Liver (tissue), 8 donors: ENCODE measurements at regions not wholly inside any gene's neighbourhood (a gene's known extent, or its start where the extent isn't known, plus 50 kb on each side); places are given as distances from the start of the nearest gene placed in this dataset.
A peak's percentile ranks its signal among the peaks of the same experiment; 100 is the strongest.

Experiments used
- DNase-seq: peaks from one replicate; pipeline ENCODE4 v3.0.0-alpha.2; 2017; ENCODE audit warnings: low spot score
- H3K27ac ChIP-seq, 2 donors: one replicate each; pipeline ENCODE4 v1.7.0; 2013; ENCODE audit warnings: inconsistent platforms in 2 of 2, low read length in 2 of 2, control low read depth in 1 of 2, low read depth in 1 of 2, mild to moderate bottlenecking in 1 of 2
- H3K27me3 ChIP-seq, 4 donors: one replicate each; pipeline versions ENCODE4 v1.6.1 to v1.7.0; 2013; ENCODE audit warnings: low read length in 3 of 4, inconsistent platforms in 1 of 4, mild to moderate bottlenecking in 1 of 4, moderate library complexity in 1 of 4; ENCODE audit not compliant: control insufficient read depth in 4 of 4, insufficient read depth in 4 of 4
- H3K36me3 ChIP-seq, 4 donors: one replicate each; pipeline versions ENCODE4 v1.6.1 to v1.7.0; 2013; ENCODE audit warnings: low read length in 3 of 4, mild to moderate bottlenecking in 3 of 4, low read depth in 1 of 4, moderate library complexity in 1 of 4; ENCODE audit not compliant: control insufficient read depth in 4 of 4, insufficient read depth in 3 of 4
- H3K4me1 ChIP-seq, 4 donors: one replicate each; pipeline versions ENCODE4 v1.6.1 to v1.7.0; 2013; ENCODE audit warnings: low read length in 3 of 4, mild to moderate bottlenecking in 3 of 4, moderate library complexity in 1 of 4; ENCODE audit not compliant: control insufficient read depth in 4 of 4, insufficient read depth in 4 of 4
- H3K4me3 ChIP-seq, 3 donors: one replicate each; pipeline versions ENCODE4 v1.6.1 to v1.7.0; 2013; ENCODE audit warnings: low read length in 3 of 3, control low read depth in 1 of 3, low read depth in 1 of 3, mild to moderate bottlenecking in 1 of 3
- H3K9ac ChIP-seq, 2 donors: one replicate each; pipeline ENCODE4 v1.7.0; 2013; ENCODE audit warnings: low read length in 2 of 2, mild to moderate bottlenecking in 2 of 2, moderate library complexity in 2 of 2, control low read depth in 1 of 2, low read depth in 1 of 2
- H3K9me3 ChIP-seq, 4 donors: one replicate each; pipeline versions ENCODE4 v1.6.1 to v1.7.0; 2013; ENCODE audit warnings: low read length in 3 of 4; ENCODE audit not compliant: control insufficient read depth in 4 of 4
- EGR1 ChIP-seq, 2 donors: IDR thresholded peaks; 2 replicates each; pipeline ENCODE4 v1.6.1; 2016 to 2018; ENCODE audit warnings: antibody characterized with exemption in 2 of 2, low read depth in 2 of 2
- FOXA1 ChIP-seq: IDR thresholded peaks from 2 replicates; pipeline ENCODE4 v1.6.1; 2016; ENCODE audit warnings: antibody characterized with exemption
- FOXA2 ChIP-seq: IDR thresholded peaks from 2 replicates; pipeline ENCODE4 v1.6.1; 2016; ENCODE audit warnings: antibody characterized with exemption
- GABPA ChIP-seq, 2 donors: IDR thresholded peaks in 1 of 2; conservative IDR thresholded peaks in 1 of 2; 2 replicates each; pipeline ENCODE4 v1.6.1; 2016; ENCODE audit warnings: antibody characterized with exemption in 2 of 2, mild to moderate bottlenecking in 1 of 2, moderate library complexity in 1 of 2
- HNF4A ChIP-seq, 2 donors: conservative IDR thresholded peaks; 2 replicates each; pipeline ENCODE4 v1.6.1; 2016; ENCODE audit warnings: antibody characterized with exemption in 2 of 2, mild to moderate bottlenecking in 2 of 2
- HNF4G ChIP-seq: IDR thresholded peaks from 2 replicates; pipeline ENCODE4 v1.6.1; 2016; ENCODE audit warnings: antibody characterized with exemption
- JUND ChIP-seq, 2 donors: IDR thresholded peaks; 2 replicates each; pipeline ENCODE4 v1.6.1; 2016; ENCODE audit warnings: antibody characterized with exemption in 2 of 2
- NR2F2 ChIP-seq: IDR thresholded peaks from 2 replicates; pipeline ENCODE4 v1.6.1; 2016; ENCODE audit warnings: antibody characterized with exemption
- RAD21 ChIP-seq, 2 donors: IDR thresholded peaks; 2 replicates each; pipeline ENCODE4 v1.6.1; 2016; ENCODE audit warnings: antibody characterized with exemption in 2 of 2, mild to moderate bottlenecking in 2 of 2
- RXRA ChIP-seq, 2 donors: IDR thresholded peaks; 2 replicates each; pipeline ENCODE4 v1.6.1; 2017 to 2018; ENCODE audit warnings: antibody characterized with exemption in 2 of 2, mild to moderate bottlenecking in 1 of 2
- SP1 ChIP-seq: IDR thresholded peaks from 2 replicates; pipeline ENCODE4 v1.6.1; 2018; ENCODE audit warnings: antibody characterized with exemption, mild to moderate bottlenecking
- TAF1 ChIP-seq: conservative IDR thresholded peaks from 2 replicates; pipeline ENCODE4 v1.6.1; 2016; ENCODE audit warnings: antibody characterized with exemption, mild to moderate bottlenecking
- YY1 ChIP-seq: IDR thresholded peaks from 2 replicates; pipeline ENCODE4 v1.6.1; 2016; ENCODE audit warnings: antibody characterized with exemption, mild to moderate bottlenecking
- WGBS: extraction: QIAGEN DNeasy Blood & Tissue Kit; methylation state at CpG from one replicate; pipeline ENCODE4 v1.1.7; 2013; 5-methylcytosine and 5-hydroxymethylcytosine counted together
- TF ChIP-seq, protein P1 (sequence below): IDR thresholded peaks from 2 replicates; pipeline ENCODE4 v1.6.1; 2016; ENCODE audit warnings: antibody characterized with exemption
- TF ChIP-seq, protein P2 (sequence below): fragments of 150-350 bp; IDR thresholded peaks from 2 replicates; pipeline ENCODE4 v1.5.1; 2017; ENCODE audit warnings: improper control_type of control experiment, low read depth, low read length; ENCODE audit not compliant: missing input control
- TF ChIP-seq, protein P3 (sequence below): IDR thresholded peaks from 2 replicates; pipeline ENCODE4 v1.6.1; 2016; ENCODE audit warnings: antibody characterized with exemption
- TF ChIP-seq, protein P4 (sequence below): IDR thresholded peaks from 2 replicates; pipeline ENCODE4 v1.6.1; 2016; ENCODE audit warnings: antibody characterized with exemption, mild to moderate bottlenecking
- TF ChIP-seq, protein P5 (sequence below): IDR thresholded peaks from 2 replicates; pipeline ENCODE4 v1.6.1; 2016; ENCODE audit warnings: antibody characterized with exemption
- donor health status: healthy.
- donor health status: healthy.
- donor health status: healthy.
- donor health status: healthy.
- donor health status: healthy.

DNA sequence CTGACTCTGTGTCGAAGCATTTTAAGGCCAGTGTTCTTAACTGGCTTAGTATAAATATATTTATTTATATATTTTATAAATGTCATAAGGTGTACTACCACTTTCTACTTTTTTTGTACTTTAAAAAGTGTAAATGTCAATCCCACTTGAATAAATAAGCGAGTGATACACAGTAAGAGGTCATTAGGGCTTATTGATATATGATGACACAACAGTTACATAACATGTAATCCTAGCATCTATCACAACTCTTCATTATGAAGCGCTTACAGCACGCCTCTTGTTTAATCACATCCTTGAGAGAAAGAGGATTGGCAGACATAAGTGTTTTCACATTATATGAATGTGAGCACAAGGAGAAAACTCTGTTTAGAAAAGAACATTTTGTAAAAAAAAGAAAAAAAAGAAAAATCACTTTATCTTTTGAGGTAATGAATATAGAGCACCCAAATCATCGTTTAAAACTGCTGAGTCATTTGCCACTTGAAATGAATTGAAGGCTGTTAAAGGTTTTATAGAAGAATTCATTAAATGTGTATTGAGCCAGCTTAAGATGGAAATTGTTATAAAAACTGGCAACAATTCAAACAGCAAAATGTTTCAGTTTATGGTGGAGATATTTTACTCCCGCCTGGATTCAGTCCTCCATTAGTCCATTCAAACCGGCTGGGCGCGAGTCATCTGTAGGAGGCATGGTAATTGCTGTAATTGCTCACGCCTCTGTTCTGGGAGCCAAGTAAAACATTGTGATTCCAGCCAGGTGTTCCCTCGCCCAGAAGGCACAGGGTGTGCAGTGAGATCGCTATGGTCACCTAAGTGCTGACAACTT is 627.3 kb upstream of the KIRREL3 start (continued):
- TF ChIP-seq, protein P1, sequence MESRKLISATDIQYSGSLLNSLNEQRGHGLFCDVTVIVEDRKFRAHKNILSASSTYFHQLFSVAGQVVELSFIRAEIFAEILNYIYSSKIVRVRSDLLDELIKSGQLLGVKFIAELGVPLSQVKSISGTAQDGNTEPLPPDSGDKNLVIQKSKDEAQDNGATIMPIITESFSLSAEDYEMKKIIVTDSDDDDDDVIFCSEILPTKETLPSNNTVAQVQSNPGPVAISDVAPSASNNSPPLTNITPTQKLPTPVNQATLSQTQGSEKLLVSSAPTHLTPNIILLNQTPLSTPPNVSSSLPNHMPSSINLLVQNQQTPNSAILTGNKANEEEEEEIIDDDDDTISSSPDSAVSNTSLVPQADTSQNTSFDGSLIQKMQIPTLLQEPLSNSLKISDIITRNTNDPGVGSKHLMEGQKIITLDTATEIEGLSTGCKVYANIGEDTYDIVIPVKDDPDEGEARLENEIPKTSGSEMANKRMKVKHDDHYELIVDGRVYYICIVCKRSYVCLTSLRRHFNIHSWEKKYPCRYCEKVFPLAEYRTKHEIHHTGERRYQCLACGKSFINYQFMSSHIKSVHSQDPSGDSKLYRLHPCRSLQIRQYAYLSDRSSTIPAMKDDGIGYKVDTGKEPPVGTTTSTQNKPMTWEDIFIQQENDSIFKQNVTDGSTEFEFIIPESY = no peak
- TF ChIP-seq FOXA1 = peak; percentile 51
- no peak for TF ChIP-seq HNF4G

DNA sequence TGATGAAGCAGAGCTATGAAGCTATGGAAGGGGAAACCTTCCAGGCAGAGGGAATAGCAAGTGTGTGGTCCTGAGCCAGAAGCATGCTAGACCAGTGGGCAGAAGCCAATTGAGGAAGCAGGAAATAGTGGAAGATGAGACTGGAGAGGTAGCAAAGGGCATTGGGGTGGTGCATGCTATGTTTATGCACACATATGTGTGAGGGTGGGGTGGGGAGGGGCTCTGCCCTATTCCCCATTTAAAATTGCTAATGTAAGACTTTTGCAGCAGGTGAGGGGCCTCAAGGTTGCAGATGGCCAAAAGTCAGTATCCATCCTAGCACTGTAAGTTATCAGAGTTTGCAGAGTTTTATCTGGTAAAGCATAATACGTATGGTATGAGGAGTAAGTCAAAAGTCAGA is 626.6 kb upstream of the KIRREL3 start:
- Histone ChIP-seq H3K27ac (no peak overlapping the region), H3K27me3 (no peaks in the 10 kb centered on the region), H3K36me3 (no peaks in the 10 kb centered on the region), H3K4me3 (no peak overlapping the region), H3K9me3 (no peaks in the 10 kb centered on the region), H3K4me1 (peaks cover 0 to 11% (median 7%) of the 10 kb centered on the region in 4 donors), H3K9ac (no peak overlapping the region)
- 54% methylated on average over 1 of the region's 1 CpG for whole genome bisulfite sequencing
- TF ChIP-seq, protein P2, sequence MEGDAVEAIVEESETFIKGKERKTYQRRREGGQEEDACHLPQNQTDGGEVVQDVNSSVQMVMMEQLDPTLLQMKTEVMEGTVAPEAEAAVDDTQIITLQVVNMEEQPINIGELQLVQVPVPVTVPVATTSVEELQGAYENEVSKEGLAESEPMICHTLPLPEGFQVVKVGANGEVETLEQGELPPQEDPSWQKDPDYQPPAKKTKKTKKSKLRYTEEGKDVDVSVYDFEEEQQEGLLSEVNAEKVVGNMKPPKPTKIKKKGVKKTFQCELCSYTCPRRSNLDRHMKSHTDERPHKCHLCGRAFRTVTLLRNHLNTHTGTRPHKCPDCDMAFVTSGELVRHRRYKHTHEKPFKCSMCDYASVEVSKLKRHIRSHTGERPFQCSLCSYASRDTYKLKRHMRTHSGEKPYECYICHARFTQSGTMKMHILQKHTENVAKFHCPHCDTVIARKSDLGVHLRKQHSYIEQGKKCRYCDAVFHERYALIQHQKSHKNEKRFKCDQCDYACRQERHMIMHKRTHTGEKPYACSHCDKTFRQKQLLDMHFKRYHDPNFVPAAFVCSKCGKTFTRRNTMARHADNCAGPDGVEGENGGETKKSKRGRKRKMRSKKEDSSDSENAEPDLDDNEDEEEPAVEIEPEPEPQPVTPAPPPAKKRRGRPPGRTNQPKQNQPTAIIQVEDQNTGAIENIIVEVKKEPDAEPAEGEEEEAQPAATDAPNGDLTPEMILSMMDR = no peak
- TF ChIP-seq TAF1 (no peak), RAD21 (IDR thresholded peaks at IDR 0.05) (no peak), YY1 (no peak), EGR1 (IDR thresholded peaks at IDR 0.05; ENCODE audit: low read depth in 2 of 2) (no peak), SP1 (no peak), JUND (IDR thresholded peaks at IDR 0.05) (no peak), GABPA (IDR thresholded peaks at IDR 0.05 in 1 of 2, conservative IDR thresholded peaks at IDR 0.05 in 1 of 2) (no peak), HNF4G (no peak), FOXA2 (no peak), RXRA (IDR thresholded peaks at IDR 0.05) (no peak), NR2F2 (no peak), FOXA1 (no peak), HNF4A (conservative IDR thresholded peaks at IDR 0.05) (no peak)
- TF ChIP-seq, protein P3, sequence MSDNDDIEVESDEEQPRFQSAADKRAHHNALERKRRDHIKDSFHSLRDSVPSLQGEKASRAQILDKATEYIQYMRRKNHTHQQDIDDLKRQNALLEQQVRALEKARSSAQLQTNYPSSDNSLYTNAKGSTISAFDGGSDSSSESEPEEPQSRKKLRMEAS = no peak
- TF ChIP-seq, protein P4, sequence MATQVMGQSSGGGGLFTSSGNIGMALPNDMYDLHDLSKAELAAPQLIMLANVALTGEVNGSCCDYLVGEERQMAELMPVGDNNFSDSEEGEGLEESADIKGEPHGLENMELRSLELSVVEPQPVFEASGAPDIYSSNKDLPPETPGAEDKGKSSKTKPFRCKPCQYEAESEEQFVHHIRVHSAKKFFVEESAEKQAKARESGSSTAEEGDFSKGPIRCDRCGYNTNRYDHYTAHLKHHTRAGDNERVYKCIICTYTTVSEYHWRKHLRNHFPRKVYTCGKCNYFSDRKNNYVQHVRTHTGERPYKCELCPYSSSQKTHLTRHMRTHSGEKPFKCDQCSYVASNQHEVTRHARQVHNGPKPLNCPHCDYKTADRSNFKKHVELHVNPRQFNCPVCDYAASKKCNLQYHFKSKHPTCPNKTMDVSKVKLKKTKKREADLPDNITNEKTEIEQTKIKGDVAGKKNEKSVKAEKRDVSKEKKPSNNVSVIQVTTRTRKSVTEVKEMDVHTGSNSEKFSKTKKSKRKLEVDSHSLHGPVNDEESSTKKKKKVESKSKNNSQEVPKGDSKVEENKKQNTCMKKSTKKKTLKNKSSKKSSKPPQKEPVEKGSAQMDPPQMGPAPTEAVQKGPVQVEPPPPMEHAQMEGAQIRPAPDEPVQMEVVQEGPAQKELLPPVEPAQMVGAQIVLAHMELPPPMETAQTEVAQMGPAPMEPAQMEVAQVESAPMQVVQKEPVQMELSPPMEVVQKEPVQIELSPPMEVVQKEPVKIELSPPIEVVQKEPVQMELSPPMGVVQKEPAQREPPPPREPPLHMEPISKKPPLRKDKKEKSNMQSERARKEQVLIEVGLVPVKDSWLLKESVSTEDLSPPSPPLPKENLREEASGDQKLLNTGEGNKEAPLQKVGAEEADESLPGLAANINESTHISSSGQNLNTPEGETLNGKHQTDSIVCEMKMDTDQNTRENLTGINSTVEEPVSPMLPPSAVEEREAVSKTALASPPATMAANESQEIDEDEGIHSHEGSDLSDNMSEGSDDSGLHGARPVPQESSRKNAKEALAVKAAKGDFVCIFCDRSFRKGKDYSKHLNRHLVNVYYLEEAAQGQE = no peak
- TF ChIP-seq, protein P1 = no peak
- TF ChIP-seq, protein P5, sequence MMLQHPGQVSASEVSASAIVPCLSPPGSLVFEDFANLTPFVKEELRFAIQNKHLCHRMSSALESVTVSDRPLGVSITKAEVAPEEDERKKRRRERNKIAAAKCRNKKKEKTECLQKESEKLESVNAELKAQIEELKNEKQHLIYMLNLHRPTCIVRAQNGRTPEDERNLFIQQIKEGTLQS = no peak
- no peak for DNase-seq
